Thyroid gland (tissue), 4 donors: ENCODE measurements at regions not wholly inside any gene's neighbourhood (a gene's known extent, or its start where the extent isn't known, plus 50 kb on each side); places are given as distances from the start of the nearest gene placed in this dataset.

Experiments used
- POLR2A ChIP-seq, 2 donors: fragments of 450-650 bp; IDR thresholded peaks; one replicate each; pipeline ENCODE4 v1.6.1; 2017; ENCODE audit warnings: antibody characterized with exemption in 2 of 2, mild to moderate bottlenecking in 2 of 2, moderate library complexity in 1 of 2
- TF ChIP-seq, protein P1 (sequence below), 6 experiments: fragments of 200-600 bp in 3 of 6; fragments of 450-650 bp in 3 of 6; sonication (generic) in 3 of 6; IDR thresholded peaks; one replicate each; pipeline ENCODE4 v1.5.1; 2016 to 2019; ENCODE audit warnings: antibody characterized with exemption in 6 of 6, mild to moderate bottlenecking in 2 of 6, inconsistent platforms in 1 of 6, moderate library complexity in 1 of 6

- TF ChIP-seq, protein P1, sequence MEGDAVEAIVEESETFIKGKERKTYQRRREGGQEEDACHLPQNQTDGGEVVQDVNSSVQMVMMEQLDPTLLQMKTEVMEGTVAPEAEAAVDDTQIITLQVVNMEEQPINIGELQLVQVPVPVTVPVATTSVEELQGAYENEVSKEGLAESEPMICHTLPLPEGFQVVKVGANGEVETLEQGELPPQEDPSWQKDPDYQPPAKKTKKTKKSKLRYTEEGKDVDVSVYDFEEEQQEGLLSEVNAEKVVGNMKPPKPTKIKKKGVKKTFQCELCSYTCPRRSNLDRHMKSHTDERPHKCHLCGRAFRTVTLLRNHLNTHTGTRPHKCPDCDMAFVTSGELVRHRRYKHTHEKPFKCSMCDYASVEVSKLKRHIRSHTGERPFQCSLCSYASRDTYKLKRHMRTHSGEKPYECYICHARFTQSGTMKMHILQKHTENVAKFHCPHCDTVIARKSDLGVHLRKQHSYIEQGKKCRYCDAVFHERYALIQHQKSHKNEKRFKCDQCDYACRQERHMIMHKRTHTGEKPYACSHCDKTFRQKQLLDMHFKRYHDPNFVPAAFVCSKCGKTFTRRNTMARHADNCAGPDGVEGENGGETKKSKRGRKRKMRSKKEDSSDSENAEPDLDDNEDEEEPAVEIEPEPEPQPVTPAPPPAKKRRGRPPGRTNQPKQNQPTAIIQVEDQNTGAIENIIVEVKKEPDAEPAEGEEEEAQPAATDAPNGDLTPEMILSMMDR (IDR thresholded peaks at IDR 0.05): no peak
- no peak for TF ChIP-seq POLR2A (IDR thresholded peaks at IDR 0.05)
Measured at GRCh38 chr6:147662646-147663045, 154.2 kb downstream of the SAMD5 start.
